GM13976 (cell line): ENCODE measurements at regions not wholly inside any gene's neighbourhood (a gene's known extent, or its start where the extent isn't known, plus 50 kb on each side); places are given as distances from the start of the nearest gene placed in this dataset.

Experiments used
- DNase-seq: peaks from one replicate; pipeline ENCODE4 v3.0.0; 2012; ENCODE audit warnings: low spot score
- in situ Hi-C: fragments of 300-500 bp; cut with MboI; formaldehyde crosslinking; loops from one replicate; pipeline ENCODE4 v1.12.0; 2022; ENCODE audit warnings: low sequenced_read_pairs, mixed read lengths, inconsistent platforms; ENCODE audit not compliant: unreplicated experiment
- TF ChIP-seq, protein P1 (sequence below): IDR thresholded peaks from 2 replicates; pipeline ENCODE4 v1.5.1; 2012; ENCODE audit warnings: borderline replicate concordance, mild to moderate bottlenecking; ENCODE audit not compliant: insufficient read depth; ENCODE audit errors: extremely low read depth, missing control alignments, control extremely low read depth

DNA sequence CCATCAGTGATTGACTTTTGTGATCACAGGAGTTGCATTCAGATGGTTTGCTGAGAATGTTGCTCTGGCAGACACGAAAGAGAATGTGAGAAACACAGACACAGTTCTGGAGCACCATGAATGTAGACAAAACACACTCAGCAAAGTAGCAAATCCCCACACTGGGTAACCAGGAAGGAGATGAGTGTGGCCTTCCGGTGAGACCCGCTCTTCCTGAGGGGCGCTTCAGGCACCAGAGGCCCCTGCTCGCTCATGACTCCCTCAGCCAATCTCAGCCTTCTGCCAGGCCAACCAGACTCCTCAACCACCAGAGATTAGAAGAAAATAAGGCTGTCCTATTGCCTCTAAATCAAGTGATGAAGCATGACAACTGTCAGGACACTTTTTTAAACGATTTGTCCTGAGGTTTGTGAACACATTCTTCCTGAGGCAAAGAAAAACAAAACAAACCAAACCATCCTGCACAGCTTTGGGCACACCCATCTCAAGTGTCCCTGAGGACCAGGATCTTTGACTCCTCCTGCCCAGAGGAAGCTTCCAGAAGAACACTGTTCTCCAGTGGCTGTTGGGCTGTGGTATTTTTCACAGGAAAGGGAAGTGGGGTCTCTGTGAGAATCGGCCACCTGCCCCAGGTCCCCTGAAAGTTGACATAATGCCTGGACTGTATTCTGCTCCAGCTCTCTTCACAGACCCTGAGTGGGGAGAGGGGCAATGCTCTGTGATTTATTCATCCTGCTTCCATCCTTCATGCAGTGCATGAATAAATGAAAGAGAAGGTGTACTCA, 152.8 kb downstream of the BCL11A start:
- in situ Hi-C loops: no loop called here
- DNase-seq: no peak

DNA sequence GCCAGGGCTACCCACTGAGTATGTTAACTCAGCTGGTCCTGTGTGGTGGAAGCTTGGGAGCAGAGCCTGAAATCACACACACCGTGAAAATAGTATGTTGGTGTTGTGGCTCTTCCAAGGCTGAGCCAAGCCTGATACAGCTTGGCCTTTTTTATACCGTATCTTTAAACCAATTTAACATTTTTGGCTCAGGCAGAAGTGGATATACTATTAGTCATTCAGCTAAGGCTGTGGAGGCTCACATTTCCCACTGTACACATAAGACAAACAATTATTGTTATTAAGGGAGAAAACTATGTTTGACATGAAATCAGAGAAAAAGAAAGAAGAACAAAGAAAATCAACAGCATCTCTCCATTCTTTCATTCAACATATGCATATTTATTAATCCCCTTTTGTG, 159.0 kb downstream of the BCL11A start:
- no peak for DNase-seq
- in situ Hi-C loops: no loop called here
- TF ChIP-seq, protein P1, sequence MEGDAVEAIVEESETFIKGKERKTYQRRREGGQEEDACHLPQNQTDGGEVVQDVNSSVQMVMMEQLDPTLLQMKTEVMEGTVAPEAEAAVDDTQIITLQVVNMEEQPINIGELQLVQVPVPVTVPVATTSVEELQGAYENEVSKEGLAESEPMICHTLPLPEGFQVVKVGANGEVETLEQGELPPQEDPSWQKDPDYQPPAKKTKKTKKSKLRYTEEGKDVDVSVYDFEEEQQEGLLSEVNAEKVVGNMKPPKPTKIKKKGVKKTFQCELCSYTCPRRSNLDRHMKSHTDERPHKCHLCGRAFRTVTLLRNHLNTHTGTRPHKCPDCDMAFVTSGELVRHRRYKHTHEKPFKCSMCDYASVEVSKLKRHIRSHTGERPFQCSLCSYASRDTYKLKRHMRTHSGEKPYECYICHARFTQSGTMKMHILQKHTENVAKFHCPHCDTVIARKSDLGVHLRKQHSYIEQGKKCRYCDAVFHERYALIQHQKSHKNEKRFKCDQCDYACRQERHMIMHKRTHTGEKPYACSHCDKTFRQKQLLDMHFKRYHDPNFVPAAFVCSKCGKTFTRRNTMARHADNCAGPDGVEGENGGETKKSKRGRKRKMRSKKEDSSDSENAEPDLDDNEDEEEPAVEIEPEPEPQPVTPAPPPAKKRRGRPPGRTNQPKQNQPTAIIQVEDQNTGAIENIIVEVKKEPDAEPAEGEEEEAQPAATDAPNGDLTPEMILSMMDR: no peak

More for the DNA sequence above, 152.8 kb downstream of the BCL11A start:
- TF ChIP-seq, protein P1: no peak

DNA sequence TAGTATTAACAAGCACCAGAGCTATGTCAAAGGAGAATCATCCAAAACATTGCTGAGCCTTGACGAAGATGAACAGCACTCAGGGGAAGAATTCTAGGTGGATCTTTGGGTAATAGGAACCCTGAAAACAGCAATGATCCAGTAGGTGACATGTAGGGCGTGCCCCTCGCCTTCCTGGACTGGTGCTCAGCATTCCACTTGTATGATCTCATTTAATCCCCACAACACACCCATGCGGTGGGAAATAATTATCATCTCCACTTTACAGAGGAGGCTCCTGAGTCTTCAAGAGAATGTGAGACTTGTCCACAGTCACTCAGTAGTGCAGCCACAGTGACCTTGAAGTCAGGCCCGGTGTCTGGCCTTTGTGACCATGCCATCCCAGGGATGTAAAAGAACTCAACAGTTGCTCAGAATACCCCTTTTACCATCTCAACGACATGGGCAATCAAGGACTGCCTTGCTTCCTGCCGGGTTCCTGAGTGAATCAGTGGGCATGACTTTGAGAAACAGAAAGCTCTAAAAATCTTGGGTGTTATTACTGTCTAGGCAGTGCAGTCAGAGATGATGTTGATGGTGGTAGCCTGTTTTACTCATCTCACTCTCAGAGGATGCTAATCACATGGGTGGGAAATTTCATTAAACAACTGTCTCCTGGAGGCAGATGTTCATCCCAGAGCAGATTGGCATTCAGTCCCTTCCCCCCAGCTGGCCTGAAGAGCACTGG, 161.6 kb downstream of the BCL11A start:
- TF ChIP-seq, protein P1: no peak
- in situ Hi-C loops: no loop called here
- no peak for DNase-seq

DNA sequence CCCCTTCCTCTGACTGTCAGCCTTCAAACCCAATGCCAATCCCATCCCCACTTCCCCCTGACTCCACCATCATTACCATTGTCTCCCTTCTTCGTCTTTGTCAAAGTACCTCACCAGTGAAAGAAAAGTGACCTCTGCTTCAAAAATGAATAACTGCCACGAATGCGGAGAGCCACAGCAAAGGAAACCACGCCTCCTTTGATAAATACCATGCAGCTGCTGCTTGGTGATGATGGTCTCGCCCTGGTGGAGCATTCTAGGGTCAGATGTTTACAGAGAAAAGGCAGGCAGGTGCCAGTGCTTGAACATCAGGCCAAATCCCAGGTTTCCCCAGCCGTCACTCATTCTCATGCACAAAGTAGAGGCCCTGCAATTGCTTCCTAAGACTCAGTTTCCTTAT, 162.2 kb downstream of the BCL11A start:
- in situ Hi-C loops: no loop called here
- TF ChIP-seq, protein P1: no peak
- DNase-seq: no peak

DNA sequence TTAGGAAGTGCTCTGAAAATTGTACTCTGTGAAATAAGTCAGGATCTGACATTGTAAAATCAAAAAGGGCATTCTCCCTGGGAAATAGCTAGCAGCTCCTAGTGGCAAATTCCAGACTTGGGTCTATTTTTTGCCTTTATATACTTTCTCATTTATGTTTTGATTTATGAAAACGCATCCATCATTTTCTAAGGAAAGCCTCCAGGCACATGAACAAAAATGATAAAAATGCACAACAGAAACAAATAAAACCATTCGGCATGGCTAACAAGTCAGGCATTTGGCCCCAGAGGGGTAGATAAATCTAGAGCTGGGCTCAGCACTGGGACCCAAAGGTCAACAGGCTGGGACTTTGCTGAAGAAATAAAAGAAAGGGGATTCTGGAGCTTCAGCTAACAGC, 167.0 kb downstream of the BCL11A start:
- no peak for DNase-seq
- TF ChIP-seq, protein P1: no peak
- in situ Hi-C loops: no loop called here

DNA sequence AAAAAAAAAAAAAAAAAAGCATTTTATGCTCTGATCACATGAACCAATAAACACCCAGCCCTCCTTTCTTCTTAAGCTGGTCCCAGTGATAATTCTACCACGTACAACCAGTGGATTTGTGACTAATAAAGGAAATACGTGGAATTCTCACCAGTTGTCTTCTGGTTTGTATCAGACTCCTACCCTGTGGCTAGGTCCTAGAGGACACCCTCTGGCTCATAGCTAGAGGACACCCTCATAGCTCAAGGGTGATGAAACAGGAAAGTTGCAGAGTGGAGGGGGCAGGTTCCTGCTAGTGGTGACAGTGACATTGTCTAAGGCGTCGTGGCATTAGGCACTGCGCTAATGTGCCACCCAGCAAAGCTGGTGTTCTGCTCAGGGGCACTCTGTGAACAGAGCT, 167.8 kb downstream of the BCL11A start:
- in situ Hi-C loops: no loop called here
- DNase-seq: no peak
- TF ChIP-seq, protein P1: no peak
